HG02970 (cell line): ENCODE measurements at regions not wholly inside any gene's neighbourhood (a gene's known extent, or its start where the extent isn't known, plus 50 kb on each side); places are given as distances from the start of the nearest gene placed in this dataset.

Source experiments
- ATAC-seq: cut with Tn5 transposase; IDR thresholded peaks from one replicate; pipeline ENCODE4 v1.9.1; 2021; ENCODE audit warnings: mild to moderate bottlenecking, moderate library complexity, moderate number of reproducible peaks; ENCODE audit not compliant: unreplicated experiment, low FRiP score

GRCh38 chr21:23740463-23740862 is 1866.8 kb downstream of the MRPL39 start:
- ATAC-seq: no peak

GRCh38 chr21:23732776-23733175 is 1874.5 kb downstream of the MRPL39 start:
- ATAC-seq: no peak

GRCh38 chr21:23729331-23729730 is 1878.0 kb downstream of the MRPL39 start:
- no peak for ATAC-seq

DNA sequence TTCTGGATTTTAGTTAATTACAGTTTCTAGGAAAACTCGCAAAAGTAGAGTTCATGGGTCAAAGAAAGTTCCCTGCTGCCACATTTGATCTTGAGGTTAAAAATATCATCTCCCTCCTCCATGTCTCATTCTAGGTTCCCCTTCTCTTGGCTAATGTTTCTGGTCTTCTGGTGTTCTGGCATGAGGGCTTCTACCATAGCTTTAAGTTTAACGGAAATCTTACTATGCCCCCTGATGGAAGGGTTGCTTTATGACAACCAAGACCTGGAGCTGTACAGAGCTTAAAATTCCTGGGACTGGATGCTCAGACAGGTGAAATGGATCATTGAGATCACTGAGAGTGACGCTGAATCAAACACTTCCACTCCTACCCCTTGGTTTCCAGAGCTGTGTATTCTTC is 1881.7 kb downstream of the MRPL39 start:
- no peak for ATAC-seq

DNA sequence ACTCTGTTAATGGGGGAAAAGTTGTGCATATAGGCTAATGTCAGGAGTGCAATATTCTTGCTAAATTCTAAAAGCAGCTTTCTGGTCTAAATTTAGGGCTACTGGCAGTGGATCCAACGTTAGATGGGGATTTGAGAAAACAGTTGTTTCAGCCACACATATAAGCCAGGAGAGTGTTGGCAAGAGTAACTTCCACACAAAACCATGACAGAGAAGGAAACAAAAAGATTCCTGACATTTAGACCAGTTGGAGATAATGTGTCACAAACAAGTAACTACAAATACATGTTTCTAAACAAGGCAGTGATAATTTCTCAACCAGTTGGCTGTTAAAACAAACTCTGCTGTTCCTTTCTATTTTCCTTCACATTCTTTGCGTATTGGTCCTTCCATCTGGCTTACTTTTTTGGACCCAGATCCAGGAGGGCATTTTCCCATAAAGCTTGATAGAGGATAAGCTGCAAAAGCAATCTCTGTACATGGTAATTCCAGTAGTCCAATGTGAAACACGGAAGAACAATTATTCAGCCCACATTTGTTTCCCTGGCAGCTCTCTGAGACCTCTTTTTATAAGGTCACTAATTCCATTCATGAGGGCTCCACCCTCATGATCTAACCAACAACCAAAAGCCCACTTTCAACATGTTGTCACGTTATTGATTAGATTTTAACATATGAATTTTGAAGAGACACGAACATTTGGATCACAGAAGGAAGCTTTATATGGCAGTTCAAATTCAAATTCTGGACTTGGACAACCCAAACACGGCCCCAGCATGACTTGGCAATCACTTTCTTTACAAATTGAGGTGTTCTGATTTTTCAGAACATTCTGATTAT is 1888.6 kb downstream of the MRPL39 start:
- ATAC-seq: no peak

DNA sequence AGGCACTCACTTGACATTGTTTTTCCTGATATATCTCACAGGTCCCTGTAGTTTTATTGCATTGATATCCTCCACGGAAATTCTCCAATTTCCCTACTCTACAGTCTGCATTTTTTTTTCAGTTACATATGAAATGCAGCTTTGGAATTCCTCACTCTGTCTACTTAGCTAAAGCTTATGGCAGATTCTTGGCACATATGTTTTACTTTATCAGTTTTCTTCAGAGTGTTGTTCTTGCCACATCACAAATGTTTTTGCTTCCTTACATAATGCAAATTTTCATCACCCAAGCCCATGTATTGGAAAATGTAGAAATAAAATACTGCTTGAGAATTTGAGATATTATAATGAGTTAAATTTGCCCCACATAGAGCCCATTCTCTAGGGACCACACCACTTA is 1895.1 kb downstream of the MRPL39 start:
- ATAC-seq: no peak

- ATAC-seq: no peak
Observed at GRCh38 chr21:23706431-23706830, 1900.8 kb downstream of the MRPL39 start.

DNA sequence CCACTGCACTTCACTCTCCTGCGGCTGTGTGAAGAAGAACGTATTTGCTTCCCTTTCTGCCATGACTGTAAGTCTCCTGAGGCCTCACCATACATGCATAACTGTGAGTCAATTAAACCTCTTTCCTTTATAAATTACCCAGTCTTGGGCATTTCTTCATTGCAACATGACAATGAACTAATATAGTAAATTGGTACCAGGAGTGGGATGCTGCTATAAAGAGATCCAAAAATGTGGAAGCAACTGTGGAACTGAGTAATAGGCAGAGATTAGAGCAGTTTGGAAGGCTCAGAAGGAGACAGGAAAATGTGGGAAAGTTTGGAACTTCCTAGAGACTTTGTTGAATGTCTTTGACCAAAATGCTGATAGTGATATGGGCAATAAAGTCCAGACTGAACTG is 1907.9 kb downstream of the MRPL39 start:
- ATAC-seq: no peak

DNA sequence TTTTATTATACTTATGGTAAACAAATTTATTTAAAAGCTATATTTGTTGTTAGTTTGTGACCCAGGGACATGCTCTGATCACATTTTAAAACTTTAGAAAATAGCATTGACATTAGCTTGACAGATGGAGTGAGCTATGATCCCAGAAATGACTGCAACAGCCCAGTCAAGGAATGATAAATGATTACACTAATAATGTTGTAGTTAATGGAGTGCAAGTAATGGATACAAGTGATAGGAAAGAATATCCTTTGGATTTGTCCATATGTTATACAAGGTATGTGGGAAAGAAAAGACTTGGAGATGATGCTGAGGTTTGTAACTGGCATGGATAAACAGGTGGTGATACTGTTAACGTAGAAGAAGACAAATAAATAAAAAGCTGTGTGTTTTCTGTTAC is 1908.7 kb downstream of the MRPL39 start:
- ATAC-seq: no peak

DNA sequence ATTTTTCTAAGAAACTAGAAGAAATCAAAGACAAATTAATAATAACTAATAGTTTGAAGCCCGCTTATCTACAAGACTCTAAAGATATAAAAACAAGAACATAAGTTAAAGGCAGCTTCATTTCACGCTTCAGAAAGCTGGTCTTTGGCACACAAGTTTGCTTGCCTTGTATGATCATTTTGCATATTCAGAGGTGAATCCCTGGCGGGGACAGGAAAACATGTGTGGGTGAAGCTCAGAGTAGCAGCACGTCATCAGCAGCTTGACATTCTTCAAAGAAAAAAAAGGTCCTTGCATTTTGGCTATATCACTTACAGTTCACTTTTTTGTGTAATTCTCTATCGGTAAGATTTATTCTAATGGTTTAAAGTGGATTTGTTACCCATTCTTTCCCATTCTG is 1911.8 kb downstream of the MRPL39 start:
- no peak for ATAC-seq

- ATAC-seq: no peak
Observed at GRCh38 chr21:23694390-23694789, 1912.9 kb downstream of the MRPL39 start.

DNA sequence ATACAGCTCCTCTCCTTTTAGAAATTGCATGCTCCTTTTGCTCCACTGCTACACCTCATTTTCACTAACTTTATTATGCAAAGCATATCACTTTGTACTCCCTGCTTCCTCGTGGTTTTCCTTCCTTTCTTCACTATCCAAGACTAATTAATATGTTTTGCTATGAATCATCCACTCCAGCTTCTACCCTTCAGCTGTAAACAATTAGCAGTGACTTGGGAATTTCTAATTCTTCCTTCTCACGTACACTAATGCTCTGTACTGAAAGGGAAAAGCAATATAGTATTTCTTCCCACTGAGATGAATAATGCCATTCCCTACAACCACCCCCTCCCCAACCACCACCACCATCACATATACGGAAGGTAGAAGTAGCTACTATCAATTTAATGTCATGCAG is 1917.0 kb downstream of the MRPL39 start:
- no peak for ATAC-seq

- ATAC-seq: no peak
Observed at GRCh38 chr21:23686737-23687523, 1920.4 kb downstream of the MRPL39 start.

GRCh38 chr21:23684431-23684830 is 1922.8 kb downstream of the MRPL39 start:
- no peak for ATAC-seq

- no peak for ATAC-seq
Observed at GRCh38 chr21:23664193-23664694, 1943.0 kb downstream of the MRPL39 start.

- no peak for ATAC-seq
Observed at GRCh38 chr21:23660560-23660959, 1946.7 kb downstream of the MRPL39 start.

- no peak for ATAC-seq
Observed at GRCh38 chr21:23644768-23645167, 1962.5 kb downstream of the MRPL39 start.

GRCh38 chr21:23639721-23640120 is 1967.6 kb downstream of the MRPL39 start:
- no peak for ATAC-seq

- ATAC-seq: no peak
Observed at GRCh38 chr21:23638131-23638695, 1969.1 kb downstream of the MRPL39 start.

DNA sequence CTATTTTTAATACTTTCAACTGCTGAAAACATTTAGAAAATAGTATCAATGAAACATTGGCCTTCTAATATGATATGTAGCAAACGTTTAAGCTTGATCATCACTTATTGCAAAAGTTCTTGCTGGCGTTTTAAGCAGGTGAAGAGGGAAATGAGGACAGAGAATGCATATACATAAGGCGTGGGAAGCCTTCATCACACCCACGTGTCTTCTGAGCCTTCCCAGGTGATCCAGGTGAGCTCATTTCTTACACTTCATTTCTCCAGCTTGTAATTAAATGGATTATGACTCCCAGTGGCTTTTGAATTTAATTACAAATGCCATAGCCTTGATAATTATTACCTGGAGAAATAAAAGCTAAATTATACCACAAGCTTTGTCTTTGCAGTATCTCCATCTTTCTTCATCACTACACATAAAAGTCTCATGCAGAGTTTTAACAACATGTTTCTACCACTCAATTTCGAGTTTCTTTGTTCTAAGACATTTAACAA is 1973.8 kb downstream of the MRPL39 start:
- ATAC-seq: no peak

- no peak for ATAC-seq
Observed at GRCh38 chr21:23624281-23624680, 1983.0 kb downstream of the MRPL39 start.
